Ovary (tissue), 7 donors: ENCODE measurements at regions not wholly inside any gene's neighbourhood (a gene's known extent, or its start where the extent isn't known, plus 50 kb on each side); places are given as distances from the start of the nearest gene placed in this dataset.

Experiments used
- DNase-seq, 5 donors: peaks; one replicate each; pipeline ENCODE4 v3.0.0-alpha.2; 2019 to 2020
- H3K27ac ChIP-seq, 2 donors: fragments of 200-600 bp; one replicate each; pipeline versions ENCODE4 v1.5.1 to v1.8.0; 2019 to 2022
- H3K27me3 ChIP-seq: fragments of 200-600 bp; one replicate; pipeline ENCODE4 v1.8.0; 2022
- H3K36me3 ChIP-seq: fragments of 200-600 bp; sonication (generic); one replicate; pipeline ENCODE4 v1.5.1; 2019
- H3K4me1 ChIP-seq: one replicate; pipeline ENCODE4 v1.8.1; 2013; ENCODE audit warnings: mild to moderate bottlenecking, moderate library complexity; ENCODE audit not compliant: insufficient read depth
- H3K4me3 ChIP-seq: fragments of 200-600 bp; sonication (generic); one replicate; pipeline ENCODE4 v1.5.1; 2017
- H3K9me3 ChIP-seq, 2 donors: fragments of 200-600 bp in 1 of 2; sonication (generic) in 1 of 2; one replicate each; pipeline versions ENCODE4 v1.5.1 to v1.8.1; 2013 to 2019; ENCODE audit warnings: mild to moderate bottlenecking in 1 of 2, moderate library complexity in 1 of 2
- CTCF ChIP-seq, 3 donors: fragments of 450-650 bp in 2 of 3; fragments of 200-600 bp in 1 of 3; IDR thresholded peaks; one replicate each; pipeline versions ENCODE4 v1.5.1 to v1.8.0; 2016 to 2022; ENCODE audit warnings: antibody characterized with exemption in 3 of 3, mild to moderate bottlenecking in 1 of 3
- EP300 ChIP-seq: sonication (generic); formaldehyde crosslinking; IDR thresholded peaks from one replicate; pipeline ENCODE4 v1.6.1; 2017; ENCODE audit warnings: antibody characterized with exemption
- POLR2A ChIP-seq: fragments of 450-650 bp; IDR thresholded peaks from one replicate; pipeline ENCODE4 v1.6.1; 2017; ENCODE audit warnings: antibody characterized with exemption, mild to moderate bottlenecking, moderate library complexity
- WGBS, 3 donors: extraction: QIAGEN DNeasy Blood & Tissue Kit in 1 of 3; methylation state at CpG; one replicate each; pipeline versions ENCODE4 v1.1.5 to v1.1.7; 2013 to 2017; 5-methylcytosine and 5-hydroxymethylcytosine counted together
- intact Hi-C, 4 donors: fragments of 100-400 bp; cut with DNase I; formaldehyde crosslinking; loops; one replicate each; pipeline versions ENCODE4 v1.11.0 to v1.15.1; 2022 to 2023
- donor health status: DM: no; HTN: no; CAD: no; lungs with moderate emphysema.
- donor health status: DM: no; HTN: no; CAD: no.
- donor health status: Bipolar disorder and iron deficiency.
- donor health status: DM: no; HTN: no; CAD: no.
- donor health status: DM: yes; HTN: yes; CAD: no.

GRCh38 chr18:75875559-75875958, 448.1 kb upstream of the SMIM21 start:
- no peak overlapping the region for H3K27ac ChIP-seq
- TF ChIP-seq EP300 (no peak), POLR2A (no peak), CTCF (IDR thresholded peaks at IDR 0.05) (no peak)
- no peak overlapping the region for H3K4me3 ChIP-seq
- H3K4me1 ChIP-seq, result peaks cover 1% of the 10 kb centered on the region
- 93 to 94% (median 93%) methylated on average over 10 of the region's 10 CpGs for WGBS, 3 donors
- H3K9me3 ChIP-seq, result no peaks in the 10 kb centered on the region
- H3K36me3 ChIP-seq, result no peaks in the 10 kb centered on the region
- no peak for DNase-seq
- H3K27me3 ChIP-seq, result no peaks in the 10 kb centered on the region
- intact Hi-C loops, result no loop called here

GRCh38 chr18:75874401-75875089, 447.0 kb upstream of the SMIM21 start:
- TF ChIP-seq POLR2A (no peak), CTCF (IDR thresholded peaks at IDR 0.05) (no peak), EP300 (no peak)
- no peak for DNase-seq
- intact Hi-C loops, result no loop called here
- WGBS, 3 donors, result 16 to 26% (median 24%) methylated on average over 11 of the region's 11 CpGs
- Histone ChIP-seq H3K27ac (no peak overlapping the region), H3K27me3 (no peaks in the 10 kb centered on the region), H3K4me3 (no peak overlapping the region), H3K36me3 (no peaks in the 10 kb centered on the region), H3K4me1 (peaks cover 1% of the 10 kb centered on the region), H3K9me3 (no peaks in the 10 kb centered on the region)

GRCh38 chr18:75871596-75871995, 444.1 kb upstream of the SMIM21 start:
- Histone ChIP-seq H3K36me3 (no peaks in the 10 kb centered on the region), H3K4me3 (no peak overlapping the region), H3K4me1 (peaks cover 1% of the 10 kb centered on the region), H3K9me3 (no peaks in the 10 kb centered on the region), H3K27ac (no peak overlapping the region), H3K27me3 (no peaks in the 10 kb centered on the region)
- DNase-seq, result no peak
- WGBS, 3 donors, result 39 to 49% (median 47%) methylated on average over 3 of the region's 3 CpGs
- intact Hi-C loops, result no loop called here
- TF ChIP-seq CTCF (IDR thresholded peaks at IDR 0.05), result no peak
- no peak for TF ChIP-seq POLR2A
- TF ChIP-seq EP300, result no peak

- no peaks in the 10 kb centered on the region for H3K9me3 ChIP-seq
- H3K27me3 ChIP-seq, result no peaks in the 10 kb centered on the region
- peaks cover 1% of the 10 kb centered on the region for H3K4me1 ChIP-seq
- H3K27ac ChIP-seq, result no peak overlapping the region
- no peaks in the 10 kb centered on the region for H3K36me3 ChIP-seq
- TF ChIP-seq EP300, result no peak
- no peak for TF ChIP-seq POLR2A
- TF ChIP-seq CTCF (IDR thresholded peaks at IDR 0.05), result no peak
- intact Hi-C loops, result no loop called here
- DNase-seq, result no peak
- no peak overlapping the region for H3K4me3 ChIP-seq
- WGBS, 3 donors, result 74 to 85% (median 75%) methylated on average over 1 of the region's 1 CpG
These were observed 441.7 kb upstream of the SMIM21 start for GRCh38 chr18:75869162-75869561.
